HL-60/S4 (cell line): ENCODE measurements at regions not wholly inside any gene's neighbourhood (a gene's known extent, or its start where the extent isn't known, plus 50 kb on each side); places are given as distances from the start of the nearest gene placed in this dataset.

Experiments used
- in situ Hi-C: fragments of 300-500 bp; cut with MboI; formaldehyde crosslinking; loops from 2 replicates; pipeline ENCODE4 v1.14.3; 2022; ENCODE audit warnings: low sequenced_read_pairs

DNA sequence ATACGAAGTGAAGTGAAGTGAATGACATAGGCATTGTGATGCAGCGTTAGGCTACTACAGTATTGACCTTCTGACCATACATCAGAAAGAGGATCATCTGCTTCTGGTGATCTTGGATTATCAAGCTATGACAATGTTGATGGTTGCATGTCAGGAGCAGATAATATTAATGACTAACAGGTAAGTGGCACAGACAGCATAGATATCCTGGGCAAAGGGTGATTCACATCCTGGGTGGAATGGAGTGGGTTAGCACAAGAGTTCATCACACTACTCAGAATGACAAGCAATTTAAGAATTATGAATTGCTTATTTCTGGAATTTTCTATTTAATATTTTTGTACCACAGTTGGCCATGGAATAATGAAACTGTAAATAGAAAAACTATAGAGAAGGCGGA, 397.9 kb upstream of the ATP2B1 start:
- in situ Hi-C loops, result no loop called here

GRCh38 chr12:90102957-90103652, 394.5 kb upstream of the ATP2B1 start:
- in situ Hi-C loops, result no loop called here

GRCh38 chr12:90100579-90100978, 391.9 kb upstream of the ATP2B1 start:
- in situ Hi-C loops, result no loop called here

DNA sequence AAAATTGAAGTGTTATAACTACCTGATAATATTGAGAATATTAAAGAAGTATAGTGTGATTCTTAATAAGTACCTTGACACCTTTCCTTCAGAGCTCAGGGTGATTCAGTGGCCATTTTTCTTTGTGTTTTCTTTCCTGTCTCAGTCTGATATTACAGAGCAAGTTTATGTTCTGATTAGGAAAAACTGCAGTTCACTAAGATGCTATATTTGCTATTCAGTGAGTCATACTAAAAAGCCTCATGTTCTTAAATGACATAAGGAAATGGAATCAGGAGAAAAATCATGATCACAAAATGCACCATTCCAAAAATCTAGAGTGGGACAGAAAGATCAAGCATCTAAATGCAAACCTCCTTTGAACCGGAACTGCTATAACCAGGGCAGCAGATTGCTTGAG, 390.6 kb upstream of the ATP2B1 start:
- in situ Hi-C loops, result no loop called here

GRCh38 chr12:90098132-90098779, 389.6 kb upstream of the ATP2B1 start:
- in situ Hi-C loops, result no loop called here

GRCh38 chr12:90091809-90092208, 383.2 kb upstream of the ATP2B1 start:
- in situ Hi-C loops, result no loop called here

DNA sequence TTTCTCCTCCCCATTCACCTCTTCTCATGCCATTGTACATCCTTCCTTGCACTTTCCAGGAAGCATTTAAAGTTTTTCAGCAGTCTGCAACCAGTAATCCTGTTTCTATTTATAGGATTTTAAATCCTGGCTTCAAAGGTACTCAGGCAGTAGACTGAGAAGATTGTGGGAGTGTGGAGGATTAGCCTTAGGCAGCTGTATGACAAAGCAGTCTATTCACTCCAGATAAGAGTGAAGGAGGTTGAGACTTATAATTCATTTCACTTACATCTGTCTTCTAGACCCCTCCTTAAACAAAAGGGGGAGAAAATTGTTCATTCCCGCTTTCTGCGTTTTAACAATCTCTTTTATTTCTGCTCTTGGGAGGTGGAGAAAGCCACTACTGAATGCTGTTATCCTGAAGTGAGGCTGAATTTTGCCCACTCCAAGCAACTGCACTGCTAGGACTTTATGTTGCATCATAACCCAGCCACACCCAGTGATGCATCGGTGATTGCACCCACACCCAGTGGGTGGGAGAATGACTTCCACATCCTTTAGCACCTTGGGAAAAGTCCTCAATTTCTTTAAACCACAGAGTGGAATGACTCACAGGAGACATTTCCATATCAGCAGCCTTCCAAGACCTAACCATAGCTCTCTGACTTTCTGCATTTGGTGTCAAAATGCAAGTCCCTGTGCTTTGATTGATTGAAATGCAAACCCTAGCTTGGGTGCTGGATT, 382.5 kb upstream of the ATP2B1 start:
- in situ Hi-C loops, result no loop called here

DNA sequence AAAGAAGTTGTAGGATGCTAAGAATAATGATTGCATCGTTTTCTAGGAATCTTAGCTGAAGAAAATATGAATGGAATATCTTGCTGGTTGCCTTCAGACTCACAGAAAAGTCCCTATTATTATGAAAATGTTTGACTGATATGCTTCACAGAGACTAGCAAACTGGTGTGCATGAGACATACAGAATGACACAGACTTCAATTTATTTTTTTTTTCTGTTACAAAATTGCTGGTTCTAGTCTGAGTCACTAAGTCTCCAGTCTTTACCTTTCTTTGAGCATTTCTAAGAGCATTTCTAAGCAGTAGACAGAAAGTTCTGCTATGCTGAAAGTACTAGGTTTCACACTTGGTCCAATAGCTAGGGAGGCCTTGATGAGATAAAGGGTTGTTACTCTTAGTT, 377.6 kb upstream of the ATP2B1 start:
- in situ Hi-C loops, result no loop called here

DNA sequence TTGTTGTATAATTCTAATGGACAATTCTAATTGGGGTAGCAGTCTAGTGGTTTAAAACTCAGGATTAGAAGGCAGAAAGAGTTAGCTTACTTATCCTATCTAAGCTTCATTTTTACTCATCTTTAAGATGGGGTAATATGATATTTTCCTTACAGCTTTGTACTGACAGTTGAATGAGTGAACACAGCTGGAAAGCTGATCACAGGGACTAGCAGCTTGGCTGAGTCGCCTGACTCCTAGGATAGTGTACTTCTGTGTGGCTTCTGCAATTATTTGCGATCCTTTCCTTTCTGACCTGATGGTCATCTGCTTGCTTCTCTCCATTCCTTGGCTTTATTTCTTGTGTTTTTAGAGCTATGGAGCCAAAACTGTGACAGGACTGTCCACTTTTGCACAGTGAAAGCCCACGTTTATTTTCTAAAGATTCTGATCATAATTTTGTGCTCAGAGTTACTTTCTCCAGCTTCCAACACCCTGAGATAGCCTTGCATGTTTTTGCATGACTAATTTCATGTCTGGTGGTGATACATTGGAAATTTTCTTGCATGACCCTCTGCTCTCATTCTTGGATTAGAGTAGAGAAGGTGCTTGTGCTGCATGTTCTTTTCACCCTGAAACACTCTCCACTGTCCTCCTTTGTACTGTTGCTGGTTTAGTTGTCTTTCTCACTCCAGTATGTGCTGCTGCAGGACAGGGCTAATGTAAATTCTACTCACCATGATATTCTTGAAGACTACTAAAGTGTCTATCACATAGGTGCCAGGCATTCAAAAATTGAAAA, 377.0 kb upstream of the ATP2B1 start:
- in situ Hi-C loops, result no loop called here

DNA sequence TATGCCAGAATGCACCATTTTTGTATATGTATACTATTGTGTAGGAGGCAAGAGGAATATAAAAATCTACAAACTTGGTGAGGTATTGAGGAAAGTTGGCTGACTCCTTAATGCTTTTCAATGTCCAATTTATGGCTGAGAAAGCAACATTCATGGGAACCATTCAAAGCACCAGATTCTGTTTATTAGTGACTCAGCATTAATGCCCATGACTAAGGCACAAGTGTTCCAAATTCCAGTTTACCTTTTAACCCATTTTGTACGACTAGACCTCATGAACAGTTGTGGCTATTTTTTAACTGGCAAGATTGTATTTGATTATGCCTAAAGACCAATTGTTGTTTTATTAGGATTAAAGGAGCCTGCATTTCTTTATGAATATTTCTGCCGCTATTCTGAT, 375.4 kb upstream of the ATP2B1 start:
- in situ Hi-C loops, result no loop called here

DNA sequence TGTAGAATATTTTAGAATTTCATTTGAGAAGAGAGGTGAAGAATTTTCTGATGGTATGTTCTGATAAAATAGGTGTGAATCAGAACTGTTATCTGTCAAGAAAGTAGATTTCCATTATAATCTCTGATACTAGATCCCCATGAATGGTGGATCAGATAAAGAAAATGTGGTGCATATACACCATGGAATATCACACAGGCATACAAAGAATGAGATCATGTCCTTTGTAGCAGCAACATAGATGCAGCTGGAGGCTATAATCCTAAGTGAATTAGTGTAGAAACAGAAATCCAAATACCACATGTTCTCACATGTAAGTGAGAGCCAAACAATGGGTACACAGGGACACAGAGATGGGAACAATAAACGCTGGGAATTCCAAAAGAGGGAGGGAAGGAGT, 372.0 kb upstream of the ATP2B1 start:
- in situ Hi-C loops, result no loop called here

DNA sequence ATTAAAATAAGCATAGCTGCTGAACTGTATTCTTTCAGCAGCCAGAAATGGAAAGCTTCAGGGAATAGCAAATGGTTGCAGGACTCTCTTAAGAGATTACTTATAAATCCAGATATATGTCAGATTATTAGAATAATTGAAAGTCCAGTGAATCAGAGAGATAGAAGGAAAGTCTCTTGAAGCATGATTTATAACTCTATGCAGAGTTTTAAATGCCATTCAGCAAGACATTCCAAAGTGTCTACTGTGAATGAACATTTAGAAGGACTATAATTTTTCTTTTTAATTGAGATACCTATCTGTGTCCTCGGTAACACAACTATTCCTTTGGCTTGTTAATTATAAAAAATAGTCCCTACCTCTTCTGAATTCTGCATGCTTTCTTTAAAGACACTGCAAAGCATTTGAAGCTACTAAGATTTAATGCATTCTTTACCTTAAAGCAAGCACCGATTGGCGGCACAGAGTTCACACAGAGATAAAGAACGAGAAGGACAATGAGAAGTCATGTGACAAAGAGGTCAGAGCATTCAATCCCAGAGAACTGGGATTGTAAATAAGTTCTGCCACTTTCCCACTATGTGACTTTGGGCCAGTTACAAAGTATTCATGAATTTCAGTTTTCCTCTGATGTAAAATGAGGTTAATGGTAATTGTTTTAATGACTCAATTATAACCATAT, 371.0 kb upstream of the ATP2B1 start:
- in situ Hi-C loops, result no loop called here

- in situ Hi-C loops, result no loop called here
These were observed 369.7 kb upstream of the ATP2B1 start for GRCh38 chr12:90078344-90078743.

DNA sequence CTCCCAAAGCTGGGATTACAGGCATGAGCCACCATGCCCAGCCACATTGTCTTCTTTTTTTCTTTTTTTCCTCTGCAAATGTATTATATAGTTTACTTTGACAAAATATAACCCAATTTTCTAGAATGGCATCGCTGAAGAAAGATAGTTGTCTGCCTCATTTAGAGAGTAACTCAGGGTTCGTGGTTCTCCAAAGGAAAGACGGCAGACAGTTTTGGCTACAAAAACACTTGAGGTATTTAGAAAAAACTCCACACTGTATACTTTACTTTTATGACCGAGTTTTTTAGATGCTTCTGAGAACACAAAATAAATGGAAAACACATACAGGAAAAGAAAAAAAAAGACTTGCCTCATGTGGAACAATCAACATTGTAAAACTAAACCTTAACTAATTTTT, 369.1 kb upstream of the ATP2B1 start:
- in situ Hi-C loops, result no loop called here

- in situ Hi-C loops, result no loop called here
These were observed 368.2 kb upstream of the ATP2B1 start for GRCh38 chr12:90076851-90077319.

GRCh38 chr12:90075685-90076084, 367.0 kb upstream of the ATP2B1 start:
- in situ Hi-C loops, result no loop called here

DNA sequence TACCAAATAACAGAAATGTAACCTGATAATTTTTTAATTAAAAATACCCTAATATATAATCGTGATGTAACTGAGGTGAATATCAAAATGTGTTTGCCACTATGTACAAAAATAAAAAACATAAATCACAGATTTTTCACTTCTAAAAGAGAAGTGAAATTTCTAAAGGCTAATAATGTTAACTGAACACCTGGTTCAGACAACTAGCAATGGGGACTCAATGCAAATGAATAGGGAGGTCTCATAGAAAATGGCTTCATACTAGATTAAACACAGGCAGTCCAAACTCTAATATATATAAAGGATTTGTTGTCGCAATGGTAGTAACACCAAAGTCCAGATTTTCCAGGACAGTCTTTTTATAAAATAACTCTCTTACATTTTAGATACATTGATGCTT, 365.4 kb upstream of the ATP2B1 start:
- in situ Hi-C loops, result no loop called here

DNA sequence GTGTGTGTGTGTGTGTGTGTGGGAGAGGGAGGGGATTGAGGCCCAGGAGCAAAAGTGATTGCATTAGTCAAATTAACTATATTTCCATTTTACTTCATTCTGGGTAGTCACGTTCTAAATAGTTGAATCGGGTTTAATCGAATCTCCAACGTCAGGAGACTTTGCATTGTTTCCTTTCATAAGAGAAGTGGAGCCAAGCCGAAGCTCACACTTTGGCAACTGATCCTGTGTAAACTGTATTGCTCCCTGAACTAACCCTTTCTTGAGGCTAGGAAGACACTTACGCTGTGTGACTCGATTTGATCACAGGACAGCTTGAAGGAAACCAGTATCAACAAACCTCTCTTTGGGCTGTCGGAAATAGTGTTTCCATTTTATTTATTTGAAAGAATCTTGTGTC, 363.4 kb upstream of the ATP2B1 start:
- in situ Hi-C loops, result no loop called here

DNA sequence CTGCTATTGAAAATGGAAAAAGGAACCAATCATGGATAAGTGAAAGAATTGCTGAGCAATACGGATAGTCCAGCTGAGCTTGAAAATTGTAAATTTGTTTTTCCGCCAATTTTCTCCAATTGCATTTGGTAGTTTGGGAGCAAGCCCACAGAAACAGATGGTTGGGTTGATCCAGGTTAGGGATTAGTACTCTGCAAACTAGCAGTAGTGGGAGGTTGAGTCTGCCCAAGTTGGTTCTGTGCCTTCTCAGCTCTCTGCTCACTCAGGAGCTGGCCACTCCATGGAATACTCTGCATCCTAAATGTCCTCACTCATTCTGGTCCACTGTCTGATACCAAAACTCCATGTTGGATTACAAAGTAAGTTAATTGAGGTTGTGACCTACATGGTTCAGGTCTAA, 361.1 kb upstream of the ATP2B1 start:
- in situ Hi-C loops, result no loop called here

- in situ Hi-C loops, result no loop called here
These were observed 359.2 kb upstream of the ATP2B1 start for GRCh38 chr12:90067791-90068190.
